HepG2 (cell line): ENCODE measurements at regions not wholly inside any gene's neighbourhood (a gene's known extent, or its start where the extent isn't known, plus 50 kb on each side); places are given as distances from the start of the nearest gene placed in this dataset.

Source experiments
- ATAC-seq: fragments of 200-7000 bp; cut with Tn5 transposase; 3 replicates; pipeline ENCODE4 v1.9.1; 2020; ENCODE audit warnings: mild to moderate bottlenecking, moderate library complexity
- BruUV-seq: library from RNA; stranded (reverse); fragments of 400-500 nt; replicated peaks from 2 replicates; lab custom pipeline; 2021; lab: Mats Ljungman, UMichigan
- CTCF ChIA-PET: fragments of 300-600 bp; formaldehyde crosslinking; extraction: SDS; loops from one replicate; lab custom pipeline; 2021; ENCODE audit warnings: low total read pairs, inconsistent platforms, low intra/inter-chr PET ratio; lab: Yijun Ruan, JAX
- POLR2A ChIA-PET: fragments of 350-600 bp; sonication (Branson Sonifier 250); formaldehyde crosslinking; loops from one replicate; lab custom pipeline; 2020; ENCODE audit warnings: antibody characterized with exemption, inconsistent platforms; lab: Yijun Ruan, JAX
- DNase-seq: peaks from one replicate; pipeline ENCODE4 v3.0.0-alpha.2; 2015; ENCODE audit warnings: low spot score
- FAIRE-seq: peaks from 3 replicates; lab custom pipeline; 2011; peaks lifted over from hg19 to GRCh38; lab: Jason Lieb, UNC
- H2AFZ ChIP-seq: one replicate; pipeline ENCODE4 v1.6.1; 2011; ENCODE audit warnings: low read length, inconsistent platforms
- H3K27ac ChIP-seq: fragments of 300-600 bp; 3 replicates; pipeline ENCODE4 v1.8.0; 2011; ENCODE audit warnings: mixed run types, mild to moderate bottlenecking, mixed read lengths, low read length, inconsistent platforms; ENCODE audit not compliant: insufficient read depth; ENCODE audit errors: extremely low read length
- H3K27me3 ChIP-seq, 2 experiments: fragments of 200-600 bp in 1 of 2; 2 replicates in 1 of 2; 3 replicates in 1 of 2; pipeline versions ENCODE4 v1.6.0 to v1.8.0; 2011; ENCODE audit warnings: low read length in 2 of 2, mild to moderate bottlenecking in 2 of 2, moderate library complexity in 2 of 2, inconsistent platforms in 1 of 2; ENCODE audit not compliant: insufficient read depth in 2 of 2, control insufficient read depth in 1 of 2
- H3K36me3 ChIP-seq, 2 experiments: fragments of 200-600 bp in 1 of 2; replicated peaks in 1 of 2; 2 replicates in 1 of 2; 3 replicates in 1 of 2; pipeline versions ENCODE4 v1.5.1 to v1.8.0; 2011; ENCODE audit warnings: low read length in 2 of 2, inconsistent platforms in 1 of 2; ENCODE audit not compliant: insufficient read depth in 2 of 2, control insufficient read depth in 1 of 2
- H3K4me1 ChIP-seq: 2 replicates; pipeline ENCODE4 v1.5.1; 2012; ENCODE audit warnings: low read length, inconsistent platforms; ENCODE audit not compliant: insufficient read depth
- H3K4me2 ChIP-seq: 2 replicates; pipeline ENCODE4 v1.6.0; 2011; ENCODE audit warnings: low read depth, low read length, inconsistent platforms
- H3K4me3 ChIP-seq, 3 experiments: fragments of 200-600 bp in 1 of 3; sonication (generic), shearing (Covaris generic) in 1 of 3; replicated peaks in 1 of 3; 2 replicates each; pipeline ENCODE4 v1.5.1; 2011 to 2016; ENCODE audit warnings: low read length in 3 of 3, inconsistent platforms in 2 of 3, low read depth in 2 of 3, mild to moderate bottlenecking in 2 of 3, control low read depth in 1 of 3, mixed read lengths in 1 of 3; ENCODE audit not compliant: insufficient read depth in 1 of 3
- H3K79me2 ChIP-seq: one replicate; pipeline ENCODE4 v1.6.1; 2011; ENCODE audit warnings: low read length, inconsistent platforms; ENCODE audit not compliant: insufficient read depth
- H3K9ac ChIP-seq: 2 replicates; pipeline ENCODE4 v1.6.0; 2011; ENCODE audit warnings: mild to moderate bottlenecking, low read depth, low read length, inconsistent platforms; ENCODE audit not compliant: insufficient read depth
- H3K9me3 ChIP-seq: 2 replicates; pipeline ENCODE4 v1.5.1; 2012; ENCODE audit warnings: mild to moderate bottlenecking, low read length
- H4K20me1 ChIP-seq: 2 replicates; pipeline ENCODE4 v1.6.0; 2011; ENCODE audit warnings: inconsistent platforms, mild to moderate bottlenecking, low read length, moderate library complexity; ENCODE audit not compliant: insufficient read depth
- ARID2 ChIP-seq: sonication (generic); formaldehyde crosslinking; IDR thresholded peaks from 2 replicates; pipeline ENCODE4 v1.8.1; 2022; ENCODE audit warnings: mild to moderate bottlenecking, missing genetic modification reagents, borderline replicate concordance
- RBAK ChIP-seq: sonication (generic); formaldehyde crosslinking; IDR thresholded peaks from 2 replicates; pipeline ENCODE4 v1.5.1; 2020; ENCODE audit warnings: mild to moderate bottlenecking, missing genetic modification reagents
- ZNF138 ChIP-seq: sonication (generic); formaldehyde crosslinking; IDR thresholded peaks from 2 replicates; pipeline ENCODE4 v1.5.0; 2020; ENCODE audit warnings: mild to moderate bottlenecking, low read depth, missing genetic modification reagents
- ZNF430 ChIP-seq: sonication (generic); formaldehyde crosslinking; IDR thresholded peaks from 2 replicates; pipeline ENCODE4 v1.9.0; 2021; ENCODE audit warnings: mild to moderate bottlenecking, missing genetic modification reagents
- WGBS: methylation state at CpG from one replicate; pipeline ENCODE4 v1.1.6; 2017; ENCODE audit warnings: low lambda C conversion rate; 5-methylcytosine and 5-hydroxymethylcytosine counted together
- in situ Hi-C: cut with HindIII; loops from 2 replicates; pipeline ENCODE4 v1.10.0; 2017; ENCODE audit warnings: low pct_unique_long_range_greater_than_20kb; ENCODE audit not compliant: extremely low pct_ligation_motif_present
- intact Hi-C: fragments of 100-400 bp; cut with micrococcal nuclease; formaldehyde crosslinking; loops from one replicate; pipeline ENCODE4 v1.10.0; 2022; ENCODE audit not compliant: unreplicated experiment
- TF ChIP-seq, protein P1 (sequence below): sonication (generic); formaldehyde crosslinking; IDR thresholded peaks from 2 replicates; pipeline ENCODE4 v1.8.0; 2022; ENCODE audit warnings: mild to moderate bottlenecking, missing genetic modification reagents
- TF ChIP-seq, protein P2 (sequence below): sonication (generic); formaldehyde crosslinking; IDR thresholded peaks from 2 replicates; pipeline ENCODE4 v1.5.0; 2020; ENCODE audit warnings: missing genetic modification reagents
- TF ChIP-seq, protein P3 (sequence below): sonication (generic); formaldehyde crosslinking; IDR thresholded peaks from 2 replicates; pipeline ENCODE4 v1.8.0; 2022; ENCODE audit warnings: mild to moderate bottlenecking, missing genetic modification reagents, moderate library complexity
- TF ChIP-seq, protein P4 (sequence below): sonication (generic); formaldehyde crosslinking; conservative IDR thresholded peaks from 2 replicates; pipeline ENCODE4 v1.8.0; 2022; ENCODE audit warnings: missing genetic modification reagents
- TF ChIP-seq, protein P5 (sequence below): sonication (generic); formaldehyde crosslinking; IDR thresholded peaks from 2 replicates; pipeline ENCODE4 v1.4.0; 2020; ENCODE audit warnings: mild to moderate bottlenecking, missing genetic modification reagents

DNA sequence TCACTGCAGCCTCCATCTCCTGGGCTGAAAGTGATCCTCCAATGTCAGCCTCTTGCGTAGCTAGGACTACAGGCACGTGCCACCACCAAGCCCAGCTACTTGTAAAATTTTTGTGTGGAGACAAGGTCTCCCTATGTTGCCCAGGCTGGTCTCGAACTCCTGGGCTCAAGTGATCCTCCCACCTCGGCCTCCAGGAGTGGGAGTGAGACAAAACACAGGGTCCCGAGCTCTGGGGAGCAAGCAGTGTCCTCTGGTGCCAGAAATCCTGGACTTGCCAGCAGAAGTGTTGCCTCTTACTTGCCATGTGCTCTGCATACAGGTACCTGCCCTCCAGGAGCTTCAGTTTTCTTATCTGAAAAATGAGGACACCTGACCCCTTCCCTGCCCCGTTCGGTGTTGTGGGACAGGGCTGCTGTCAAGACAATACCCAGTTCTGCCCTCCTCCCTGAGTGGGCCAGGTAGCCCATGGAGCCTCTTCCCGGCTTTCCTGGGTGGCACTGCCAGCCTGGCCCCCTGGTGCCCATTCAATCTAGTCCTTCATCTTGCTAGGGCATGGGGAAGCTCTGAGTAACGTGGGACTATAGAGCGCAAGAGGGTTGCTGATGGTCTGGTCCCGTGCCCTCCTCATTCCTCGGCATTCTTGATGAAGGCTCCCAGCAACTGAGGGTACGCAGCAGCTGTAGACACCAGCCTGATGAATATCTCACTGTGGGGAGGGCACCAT lies 164.6 kb downstream of the GOLGA6L4 start:
- Histone ChIP-seq H3K4me1 (no peaks in the 10 kb centered on the region), H3K27me3 (peaks cover 0 to 1% of the 10 kb centered on the region in 2 experiments; a peak in 3 of 5 replicates), H4K20me1 (no peaks in the 10 kb centered on the region), H2AFZ (no peak overlapping the region), H3K9me3 (no peaks in the 10 kb centered on the region), H3K9ac (no peak overlapping the region), H3K27ac (no peak overlapping the region), H3K4me3 (no peak overlapping the region), H3K4me2 (no peak overlapping the region), H3K79me2 (no peaks in the 10 kb centered on the region), H3K36me3 (no peaks in the 10 kb centered on the region)
- TF ChIP-seq, protein P1, sequence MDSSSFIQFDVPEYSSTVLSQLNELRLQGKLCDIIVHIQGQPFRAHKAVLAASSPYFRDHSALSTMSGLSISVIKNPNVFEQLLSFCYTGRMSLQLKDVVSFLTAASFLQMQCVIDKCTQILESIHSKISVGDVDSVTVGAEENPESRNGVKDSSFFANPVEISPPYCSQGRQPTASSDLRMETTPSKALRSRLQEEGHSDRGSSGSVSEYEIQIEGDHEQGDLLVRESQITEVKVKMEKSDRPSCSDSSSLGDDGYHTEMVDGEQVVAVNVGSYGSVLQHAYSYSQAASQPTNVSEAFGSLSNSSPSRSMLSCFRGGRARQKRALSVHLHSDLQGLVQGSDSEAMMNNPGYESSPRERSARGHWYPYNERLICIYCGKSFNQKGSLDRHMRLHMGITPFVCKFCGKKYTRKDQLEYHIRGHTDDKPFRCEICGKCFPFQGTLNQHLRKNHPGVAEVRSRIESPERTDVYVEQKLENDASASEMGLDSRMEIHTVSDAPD, result no peak
- TF ChIP-seq, protein P2, sequence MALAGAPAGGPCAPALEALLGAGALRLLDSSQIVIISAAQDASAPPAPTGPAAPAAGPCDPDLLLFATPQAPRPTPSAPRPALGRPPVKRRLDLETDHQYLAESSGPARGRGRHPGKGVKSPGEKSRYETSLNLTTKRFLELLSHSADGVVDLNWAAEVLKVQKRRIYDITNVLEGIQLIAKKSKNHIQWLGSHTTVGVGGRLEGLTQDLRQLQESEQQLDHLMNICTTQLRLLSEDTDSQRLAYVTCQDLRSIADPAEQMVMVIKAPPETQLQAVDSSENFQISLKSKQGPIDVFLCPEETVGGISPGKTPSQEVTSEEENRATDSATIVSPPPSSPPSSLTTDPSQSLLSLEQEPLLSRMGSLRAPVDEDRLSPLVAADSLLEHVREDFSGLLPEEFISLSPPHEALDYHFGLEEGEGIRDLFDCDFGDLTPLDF (CRISPR knock-in tag), result no peak
- intact Hi-C loops, result no loop called here
- ATAC-seq (no peak), DNase-seq (no peak), FAIRE-seq (no peak)
- in situ Hi-C loops, result no loop called here
- 18% methylated on average over 8 of the region's 13 CpGs for WGBS
- CTCF ChIA-PET, result no interaction called here
- POLR2A ChIA-PET, result no interaction called here
- BruUV-seq, result no TSS peak

DNA sequence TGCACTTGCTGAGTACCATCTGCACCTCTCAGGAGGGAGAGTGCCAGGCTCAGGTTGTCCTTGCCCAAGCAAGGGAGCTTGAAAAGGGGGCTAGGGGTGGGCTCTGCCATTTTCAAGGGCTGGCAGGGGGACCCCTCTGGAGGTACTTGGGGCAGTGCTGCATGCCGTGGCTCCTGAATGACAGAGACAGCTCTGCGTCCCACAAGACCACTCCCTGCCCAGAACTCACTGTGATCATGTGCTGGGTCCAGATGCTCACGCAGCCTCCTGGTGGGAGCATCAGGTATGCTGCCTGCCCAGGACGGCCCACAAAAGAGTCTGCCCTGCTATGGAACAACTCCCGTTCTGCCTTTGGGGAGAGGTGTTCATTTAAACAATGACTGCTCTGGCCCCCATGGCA lies 165.2 kb downstream of the GOLGA6L4 start:
- no peaks in the 10 kb centered on the region for H3K79me2 ChIP-seq
- WGBS, result 0% methylated on average over 4 of the region's 5 CpGs
- no peaks in the 10 kb centered on the region for H3K9me3 ChIP-seq
- no peak overlapping the region for H2AFZ ChIP-seq
- DNase-seq (no peak), FAIRE-seq (no peak), ATAC-seq (no peak)
- H3K9ac ChIP-seq, result no peak overlapping the region
- in situ Hi-C loops, result no loop called here
- H3K4me3 ChIP-seq, result no peak overlapping the region
- no peak overlapping the region for H3K27ac ChIP-seq
- no peak overlapping the region for H3K4me2 ChIP-seq
- H3K27me3 ChIP-seq, result peaks cover 0 to under 1% of the 10 kb centered on the region in 2 experiments; a peak in 3 of 5 replicates
- intact Hi-C loops, result no loop called here
- no TSS peak for BruUV-seq
- no peaks in the 10 kb centered on the region for H4K20me1 ChIP-seq
- POLR2A ChIA-PET, result no interaction called here
- CTCF ChIA-PET, result no interaction called here
- H3K36me3 ChIP-seq, result no peaks in the 10 kb centered on the region
- no peaks in the 10 kb centered on the region for H3K4me1 ChIP-seq
- no peak for TF ChIP-seq RBAK (CRISPR knock-in tag)
- TF ChIP-seq ZNF430, result no peak
- TF ChIP-seq ARID2, result no peak
- TF ChIP-seq ZNF138 (CRISPR knock-in tag), result no peak
- TF ChIP-seq, protein P3, sequence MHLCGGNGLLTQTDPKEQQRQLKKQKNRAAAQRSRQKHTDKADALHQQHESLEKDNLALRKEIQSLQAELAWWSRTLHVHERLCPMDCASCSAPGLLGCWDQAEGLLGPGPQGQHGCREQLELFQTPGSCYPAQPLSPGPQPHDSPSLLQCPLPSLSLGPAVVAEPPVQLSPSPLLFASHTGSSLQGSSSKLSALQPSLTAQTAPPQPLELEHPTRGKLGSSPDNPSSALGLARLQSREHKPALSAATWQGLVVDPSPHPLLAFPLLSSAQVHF (CRISPR knock-in tag), result no peak
- TF ChIP-seq, protein P4, sequence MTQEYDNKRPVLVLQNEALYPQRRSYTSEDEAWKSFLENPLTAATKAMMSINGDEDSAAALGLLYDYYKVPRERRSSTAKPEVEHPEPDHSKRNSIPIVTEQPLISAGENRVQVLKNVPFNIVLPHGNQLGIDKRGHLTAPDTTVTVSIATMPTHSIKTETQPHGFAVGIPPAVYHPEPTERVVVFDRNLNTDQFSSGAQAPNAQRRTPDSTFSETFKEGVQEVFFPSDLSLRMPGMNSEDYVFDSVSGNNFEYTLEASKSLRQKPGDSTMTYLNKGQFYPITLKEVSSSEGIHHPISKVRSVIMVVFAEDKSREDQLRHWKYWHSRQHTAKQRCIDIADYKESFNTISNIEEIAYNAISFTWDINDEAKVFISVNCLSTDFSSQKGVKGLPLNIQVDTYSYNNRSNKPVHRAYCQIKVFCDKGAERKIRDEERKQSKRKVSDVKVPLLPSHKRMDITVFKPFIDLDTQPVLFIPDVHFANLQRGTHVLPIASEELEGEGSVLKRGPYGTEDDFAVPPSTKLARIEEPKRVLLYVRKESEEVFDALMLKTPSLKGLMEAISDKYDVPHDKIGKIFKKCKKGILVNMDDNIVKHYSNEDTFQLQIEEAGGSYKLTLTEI (CRISPR knock-in tag), result no peak
- TF ChIP-seq, protein P5, sequence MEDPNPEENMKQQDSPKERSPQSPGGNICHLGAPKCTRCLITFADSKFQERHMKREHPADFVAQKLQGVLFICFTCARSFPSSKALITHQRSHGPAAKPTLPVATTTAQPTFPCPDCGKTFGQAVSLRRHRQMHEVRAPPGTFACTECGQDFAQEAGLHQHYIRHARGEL (CRISPR knock-in tag), result no peak
